Hypothalamus (tissue), 51 donors: ENCODE measurements at regions not wholly inside any gene's neighbourhood (a gene's known extent, or its start where the extent isn't known, plus 50 kb on each side); places are given as distances from the start of the nearest gene placed in this dataset.
"Not testable (repeated sequence)": the region's sequence is repeated elsewhere in the genome, so short reads cannot be mapped to it uniquely, and the experiment has no call there.

Experiments
- DNase-seq, 51 donors: peaks; one replicate each; lab custom pipeline; 2025; lab: John Stamatoyannopoulos, UW

- DNase-seq = peak in 1 of 51 donors; percentile 1
Observed at GRCh38 chr7:113331155-113331898, 213.0 kb upstream of the SMIM30 start.

GRCh38 chr7:113321201-113321600, 202.8 kb upstream of the SMIM30 start:
- no peak for DNase-seq

GRCh38 chr7:113320419-113320818, 202.1 kb upstream of the SMIM30 start:
- DNase-seq = no peak

GRCh38 chr7:113314594-113314993, 196.2 kb upstream of the SMIM30 start:
- DNase-seq = no peak

GRCh38 chr7:113308399-113308798, 190.0 kb upstream of the SMIM30 start:
- no peak for DNase-seq

- no peak for DNase-seq
Observed at GRCh38 chr7:113307147-113307546, 188.8 kb upstream of the SMIM30 start.

GRCh38 chr7:113306302-113306701, 187.9 kb upstream of the SMIM30 start:
- no peak for DNase-seq

GRCh38 chr7:113304104-113304503, 185.8 kb upstream of the SMIM30 start:
- DNase-seq = no peak

GRCh38 chr7:113303388-113303787, 185.0 kb upstream of the SMIM30 start:
- not testable (repeated sequence) for DNase-seq

- DNase-seq = no peak
Observed at GRCh38 chr7:113301983-113302382, 183.6 kb upstream of the SMIM30 start.

GRCh38 chr7:113301141-113301540, 182.8 kb upstream of the SMIM30 start:
- DNase-seq = no peak

GRCh38 chr7:113299748-113300147, 181.4 kb upstream of the SMIM30 start:
- no peak for DNase-seq

- DNase-seq = no peak
Observed at GRCh38 chr7:113298501-113298900, 180.1 kb upstream of the SMIM30 start.

- no peak for DNase-seq
Observed at GRCh38 chr7:113294750-113295149, 176.4 kb upstream of the SMIM30 start.

- no peak for DNase-seq
Observed at GRCh38 chr7:113292105-113292504, 173.8 kb upstream of the SMIM30 start.

- no peak for DNase-seq
Observed at GRCh38 chr7:113291058-113291457, 172.7 kb upstream of the SMIM30 start.

GRCh38 chr7:113289140-113289740, 170.9 kb upstream of the SMIM30 start:
- peak in 2 of 51 donors; percentile 0 to 2 for DNase-seq

GRCh38 chr7:113285411-113285810, 167.1 kb upstream of the SMIM30 start:
- no peak for DNase-seq

- DNase-seq = no peak
Observed at GRCh38 chr7:113283861-113284260, 165.5 kb upstream of the SMIM30 start.

- no peak for DNase-seq
Observed at GRCh38 chr7:113282875-113283274, 164.5 kb upstream of the SMIM30 start.

GRCh38 chr7:113281223-113281622, 162.9 kb upstream of the SMIM30 start:
- no peak for DNase-seq

GRCh38 chr7:113279256-113279655, 160.9 kb upstream of the SMIM30 start:
- DNase-seq = no peak
